ENCODE measurements at regions not wholly inside any gene's neighbourhood (a gene's known extent, or its start where the extent isn't known, plus 50 kb on each side); places are given as distances from the start of the nearest gene placed in this dataset.
A peak's percentile ranks its signal among the peaks of the same experiment; 100 is the strongest.

DNA sequence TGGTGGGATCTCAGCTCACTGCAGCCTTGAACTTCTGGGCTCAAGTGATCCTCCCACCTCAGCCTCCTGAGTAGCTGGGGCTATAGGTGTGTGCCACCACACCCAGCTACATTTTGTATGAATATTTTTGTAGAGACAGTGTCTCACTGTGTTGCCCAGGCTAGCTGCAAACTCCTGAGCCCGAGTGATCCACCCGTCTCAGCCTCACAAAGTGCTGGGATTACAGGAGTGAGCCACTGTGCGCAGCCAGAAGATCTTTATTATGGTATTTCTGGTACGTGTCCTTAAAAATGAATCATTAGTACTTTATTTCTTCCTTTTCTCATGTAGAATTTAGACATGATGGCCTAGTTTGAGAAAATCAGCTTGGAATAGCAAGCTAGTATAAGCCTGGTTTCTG lies 153.3 kb downstream of the BCHE start:
- Histone ChIP-seq H3K9me3 (no peaks in the 10 kb centered on the region), H3K27me3 (no peaks in the 10 kb centered on the region), H3K4me1 (peaks cover 0 to 19% (median 0%) of the 10 kb centered on the region in 3 donors), H3K27ac (peak overlapping the region in 1 of 4 donors; percentile 15), H3K4me3 (no peak overlapping the region), H3K36me3 (no peaks in the 10 kb centered on the region)
- TF ChIP-seq, protein P1, sequence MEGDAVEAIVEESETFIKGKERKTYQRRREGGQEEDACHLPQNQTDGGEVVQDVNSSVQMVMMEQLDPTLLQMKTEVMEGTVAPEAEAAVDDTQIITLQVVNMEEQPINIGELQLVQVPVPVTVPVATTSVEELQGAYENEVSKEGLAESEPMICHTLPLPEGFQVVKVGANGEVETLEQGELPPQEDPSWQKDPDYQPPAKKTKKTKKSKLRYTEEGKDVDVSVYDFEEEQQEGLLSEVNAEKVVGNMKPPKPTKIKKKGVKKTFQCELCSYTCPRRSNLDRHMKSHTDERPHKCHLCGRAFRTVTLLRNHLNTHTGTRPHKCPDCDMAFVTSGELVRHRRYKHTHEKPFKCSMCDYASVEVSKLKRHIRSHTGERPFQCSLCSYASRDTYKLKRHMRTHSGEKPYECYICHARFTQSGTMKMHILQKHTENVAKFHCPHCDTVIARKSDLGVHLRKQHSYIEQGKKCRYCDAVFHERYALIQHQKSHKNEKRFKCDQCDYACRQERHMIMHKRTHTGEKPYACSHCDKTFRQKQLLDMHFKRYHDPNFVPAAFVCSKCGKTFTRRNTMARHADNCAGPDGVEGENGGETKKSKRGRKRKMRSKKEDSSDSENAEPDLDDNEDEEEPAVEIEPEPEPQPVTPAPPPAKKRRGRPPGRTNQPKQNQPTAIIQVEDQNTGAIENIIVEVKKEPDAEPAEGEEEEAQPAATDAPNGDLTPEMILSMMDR (IDR thresholded peaks at IDR 0.05): no peak
- no peak for TF ChIP-seq POLR2A (IDR thresholded peaks at IDR 0.05)
- no peak for TF ChIP-seq POLR2AphosphoS5 (IDR thresholded peaks at IDR 0.05)
- no peak for TF ChIP-seq EP300 (IDR thresholded peaks at IDR 0.05)
- ATAC-seq: no peak
- 40 to 76% methylated on average over 4 of the region's 4 CpGs for WGBS, 2 donors (ENCODE audit: low coverage in 1 of 2)

- no peak overlapping the region for H3K4me3 ChIP-seq
- H3K27ac ChIP-seq: no peak overlapping the region
- H3K9me3 ChIP-seq: no peaks in the 10 kb centered on the region
- no peak for ATAC-seq
- no peaks in the 10 kb centered on the region for H3K36me3 ChIP-seq
- peaks cover 0 to 19% (median 0%) of the 10 kb centered on the region in 3 donors for H3K4me1 ChIP-seq
- WGBS, 2 donors (ENCODE audit: low coverage in 1 of 2): 94 to 97% methylated on average over 3 of the region's 3 CpGs
- no peak for TF ChIP-seq POLR2AphosphoS5 (IDR thresholded peaks at IDR 0.05)
- TF ChIP-seq EP300 (IDR thresholded peaks at IDR 0.05): no peak
- no peak for TF ChIP-seq POLR2A (IDR thresholded peaks at IDR 0.05)
- TF ChIP-seq, protein P1 (IDR thresholded peaks at IDR 0.05): no peak
- H3K27me3 ChIP-seq: no peaks in the 10 kb centered on the region
Measured at GRCh38 chr3:165682734-165683133, 154.5 kb downstream of the BCHE start.

GRCh38 chr3:165669967-165670366 lies 167.3 kb downstream of the BCHE start:
- Histone ChIP-seq H3K27me3 (no peaks in the 10 kb centered on the region), H3K27ac (peak overlapping the region; percentile 59 to 70 (median 66)), H3K36me3 (no peaks in the 10 kb centered on the region), H3K4me1 (peaks cover 0 to 15% (median 5%) of the 10 kb centered on the region in 3 donors), H3K4me3 (no peak overlapping the region), H3K9me3 (peaks cover 0 to 12% (median 0%) of the 10 kb centered on the region in 3 donors)
- TF ChIP-seq POLR2AphosphoS5 (IDR thresholded peaks at IDR 0.05) (no peak), EP300 (IDR thresholded peaks at IDR 0.05) (no peak), POLR2A (IDR thresholded peaks at IDR 0.05) (no peak)
- TF ChIP-seq, protein P1 (IDR thresholded peaks at IDR 0.05): no peak
- WGBS, 2 donors (ENCODE audit: low coverage in 1 of 2): 26 to 31% methylated on average over 2 of the region's 2 CpGs
- no peak for ATAC-seq

- H3K4me3 ChIP-seq: no peak overlapping the region
- H3K9me3 ChIP-seq: peaks cover 0 to 7% (median 0%) of the 10 kb centered on the region in 3 donors
- peak overlapping the region; percentile 66 to 70 (median 67) for H3K27ac ChIP-seq
- no peak for ATAC-seq
- H3K36me3 ChIP-seq: no peaks in the 10 kb centered on the region
- no peaks in the 10 kb centered on the region for H3K27me3 ChIP-seq
- peaks cover 0 to 19% (median 5%) of the 10 kb centered on the region in 3 donors for H3K4me1 ChIP-seq
- TF ChIP-seq, protein P1 (IDR thresholded peaks at IDR 0.05): no peak
- TF ChIP-seq POLR2A (IDR thresholded peaks at IDR 0.05) (no peak), POLR2AphosphoS5 (IDR thresholded peaks at IDR 0.05) (no peak), EP300 (IDR thresholded peaks at IDR 0.05) (no peak)
Measured at GRCh38 chr3:165669504-165669903, 167.7 kb downstream of the BCHE start.

- H3K4me3 ChIP-seq: no peak overlapping the region
- peaks cover 0 to 2% (median 0%) of the 10 kb centered on the region in 3 donors for H3K9me3 ChIP-seq
- WGBS, 2 donors (ENCODE audit: low coverage in 1 of 2): 84 to 91% methylated on average over 2 of the region's 2 CpGs
- H3K27me3 ChIP-seq: no peaks in the 10 kb centered on the region
- peaks cover 0 to 20% (median 5%) of the 10 kb centered on the region in 3 donors for H3K4me1 ChIP-seq
- H3K27ac ChIP-seq: no peak overlapping the region
- no peak for ATAC-seq
- TF ChIP-seq, protein P1 (IDR thresholded peaks at IDR 0.05): no peak
- TF ChIP-seq EP300 (IDR thresholded peaks at IDR 0.05) (no peak), POLR2AphosphoS5 (IDR thresholded peaks at IDR 0.05) (no peak), POLR2A (IDR thresholded peaks at IDR 0.05) (no peak)
- H3K36me3 ChIP-seq: no peaks in the 10 kb centered on the region
Measured at GRCh38 chr3:165667676-165668075, 169.5 kb downstream of the BCHE start.

Data from gastroesophageal sphincter (tissue), 4 donors.